Coronary artery (tissue), 2 donors: ENCODE measurements at regions not wholly inside any gene's neighbourhood (a gene's known extent, or its start where the extent isn't known, plus 50 kb on each side); places are given as distances from the start of the nearest gene placed in this dataset.

Experiments
- DNase-seq: peaks from one replicate; pipeline ENCODE4 v3.0.0-alpha.2; 2017; ENCODE audit warnings: low spot score
- H3K27ac ChIP-seq, 2 donors: fragments of 200-600 bp; sonication (generic); one replicate each; pipeline ENCODE4 v1.5.1; 2016 to 2019
- H3K4me3 ChIP-seq: fragments of 200-600 bp; sonication (generic); 2 replicates; pipeline ENCODE4 v1.5.1; 2016; ENCODE audit warnings: mild to moderate bottlenecking, moderate library complexity
- CTCF ChIP-seq: fragments of 200-600 bp; sonication (generic); IDR thresholded peaks from one replicate; pipeline ENCODE4 v1.5.1; 2019; ENCODE audit warnings: antibody characterized with exemption

GRCh38 chr3:40593351-40593750 is 68.6 kb downstream of the ZNF621 start:
- no peak for DNase-seq
- no peak for TF ChIP-seq CTCF
- H3K4me3 ChIP-seq, result no peak overlapping the region
- H3K27ac ChIP-seq, result no peak overlapping the region

GRCh38 chr3:40597441-40597840 is 72.7 kb downstream of the ZNF621 start:
- no peak overlapping the region for H3K27ac ChIP-seq
- TF ChIP-seq CTCF, result no peak
- no peak for DNase-seq
- no peak overlapping the region for H3K4me3 ChIP-seq

GRCh38 chr3:40598338-40598737 is 73.6 kb downstream of the ZNF621 start:
- Histone ChIP-seq H3K4me3 (no peak overlapping the region), H3K27ac (no peak overlapping the region)
- DNase-seq, result no peak
- TF ChIP-seq CTCF, result no peak

GRCh38 chr3:40598962-40599361 is 74.2 kb downstream of the ZNF621 start:
- no peak overlapping the region for H3K4me3 ChIP-seq
- TF ChIP-seq CTCF, result no peak
- no peak overlapping the region for H3K27ac ChIP-seq
- DNase-seq, result no peak

- TF ChIP-seq CTCF, result no peak
- Histone ChIP-seq H3K27ac (no peak overlapping the region), H3K4me3 (no peak overlapping the region)
- DNase-seq, result no peak
Measured at GRCh38 chr3:40602778-40603385, 78.1 kb downstream of the ZNF621 start.

GRCh38 chr3:40605960-40606359 is 81.2 kb downstream of the ZNF621 start:
- Histone ChIP-seq H3K27ac (no peak overlapping the region), H3K4me3 (no peak overlapping the region)
- TF ChIP-seq CTCF, result no peak
- DNase-seq, result no peak

GRCh38 chr3:40608091-40608490 is 83.3 kb downstream of the ZNF621 start:
- no peak for TF ChIP-seq CTCF
- Histone ChIP-seq H3K27ac (no peak overlapping the region), H3K4me3 (no peak overlapping the region)
- DNase-seq, result no peak
